ENCODE measurements at regions not wholly inside any gene's neighbourhood (a gene's known extent, or its start where the extent isn't known, plus 50 kb on each side); places are given as distances from the start of the nearest gene placed in this dataset.

DNA sequence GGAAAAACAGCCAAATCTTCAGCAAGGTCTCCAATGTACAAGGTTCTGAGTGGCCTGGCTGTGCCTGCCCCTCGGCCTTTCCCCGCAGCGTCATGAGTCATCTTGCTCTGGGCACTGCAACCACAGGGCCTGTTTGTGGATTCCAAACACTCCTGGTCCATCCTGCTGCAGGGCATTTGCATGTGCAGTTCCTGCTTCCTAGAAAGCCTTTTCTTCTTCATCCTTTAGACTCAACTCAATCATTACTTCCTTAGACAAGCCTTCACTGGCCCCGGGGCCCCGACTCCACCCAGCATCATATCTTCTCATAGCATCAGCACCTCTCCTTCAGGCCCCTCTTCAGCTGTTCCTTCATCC, 101.8 kb upstream of the EGLN3 start (continued):
- TF ChIP-seq, protein P1, sequence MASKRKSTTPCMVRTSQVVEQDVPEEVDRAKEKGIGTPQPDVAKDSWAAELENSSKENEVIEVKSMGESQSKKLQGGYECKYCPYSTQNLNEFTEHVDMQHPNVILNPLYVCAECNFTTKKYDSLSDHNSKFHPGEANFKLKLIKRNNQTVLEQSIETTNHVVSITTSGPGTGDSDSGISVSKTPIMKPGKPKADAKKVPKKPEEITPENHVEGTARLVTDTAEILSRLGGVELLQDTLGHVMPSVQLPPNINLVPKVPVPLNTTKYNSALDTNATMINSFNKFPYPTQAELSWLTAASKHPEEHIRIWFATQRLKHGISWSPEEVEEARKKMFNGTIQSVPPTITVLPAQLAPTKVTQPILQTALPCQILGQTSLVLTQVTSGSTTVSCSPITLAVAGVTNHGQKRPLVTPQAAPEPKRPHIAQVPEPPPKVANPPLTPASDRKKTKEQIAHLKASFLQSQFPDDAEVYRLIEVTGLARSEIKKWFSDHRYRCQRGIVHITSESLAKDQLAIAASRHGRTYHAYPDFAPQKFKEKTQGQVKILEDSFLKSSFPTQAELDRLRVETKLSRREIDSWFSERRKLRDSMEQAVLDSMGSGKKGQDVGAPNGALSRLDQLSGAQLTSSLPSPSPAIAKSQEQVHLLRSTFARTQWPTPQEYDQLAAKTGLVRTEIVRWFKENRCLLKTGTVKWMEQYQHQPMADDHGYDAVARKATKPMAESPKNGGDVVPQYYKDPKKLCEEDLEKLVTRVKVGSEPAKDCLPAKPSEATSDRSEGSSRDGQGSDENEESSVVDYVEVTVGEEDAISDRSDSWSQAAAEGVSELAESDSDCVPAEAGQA (IDR thresholded peaks at IDR 0.05; ENCODE audit: low read depth): 0 out of 2 replicates have a peak, but pooled peaks have one; percentile 31
- TF ChIP-seq, protein P1 (CRISPR knock-in tag; IDR thresholded peaks at IDR 0.05; ENCODE audit: borderline replicate concordance): no peak
- no peak for TF ChIP-seq TGIF2 (CRISPR knock-in tag; IDR thresholded peaks at IDR 0.05)
- no peak for TF ChIP-seq CBX2 (IDR thresholded peaks at IDR 0.05; ENCODE audit: low read depth, low read length)
- TF ChIP-seq CBX2 (CRISPR knock-in tag; IDR thresholded peaks at IDR 0.05; ENCODE audit: low read depth): no peak
- 0 out of 2 replicates have a peak, but pooled peaks have one; percentile 6 for TF ChIP-seq NCOR1 (IDR thresholded peaks at IDR 0.05; ENCODE audit: borderline replicate concordance, low read length)
- no peak for TF ChIP-seq ZNF44 (CRISPR knock-in tag; IDR thresholded peaks at IDR 0.05)
- TF ChIP-seq, protein P2, sequence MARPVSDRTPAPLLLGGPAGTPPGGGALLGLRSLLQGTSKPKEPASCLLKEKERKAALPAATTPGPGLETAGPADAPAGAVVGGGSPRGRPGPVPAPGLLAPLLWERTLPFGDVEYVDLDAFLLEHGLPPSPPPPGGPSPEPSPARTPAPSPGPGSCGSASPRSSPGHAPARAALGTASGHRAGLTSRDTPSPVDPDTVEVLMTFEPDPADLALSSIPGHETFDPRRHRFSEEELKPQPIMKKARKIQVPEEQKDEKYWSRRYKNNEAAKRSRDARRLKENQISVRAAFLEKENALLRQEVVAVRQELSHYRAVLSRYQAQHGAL (CRISPR knock-in tag; IDR thresholded peaks at IDR 0.05; ENCODE audit: not compliant biosample characterization): no peak
- TF ChIP-seq ARNT2 (CRISPR knock-in tag; IDR thresholded peaks at IDR 0.05; ENCODE audit: low read depth): no peak
- no peak for TF ChIP-seq PRMT3 (CRISPR knock-in tag; IDR thresholded peaks at IDR 0.05; ENCODE audit: borderline replicate concordance, low read depth)
- TF ChIP-seq RBAK (CRISPR knock-in tag; IDR thresholded peaks at IDR 0.05): no peak
- TF ChIP-seq NFE2L2 (IDR thresholded peaks at IDR 0.05; ENCODE audit: low read length): no peak
- TF ChIP-seq ZNF557 (CRISPR knock-in tag; IDR thresholded peaks at IDR 0.05): no peak
- no peak for TF ChIP-seq CCDC6 (CRISPR knock-in tag; IDR thresholded peaks at IDR 0.05)
- TF ChIP-seq, protein P3, sequence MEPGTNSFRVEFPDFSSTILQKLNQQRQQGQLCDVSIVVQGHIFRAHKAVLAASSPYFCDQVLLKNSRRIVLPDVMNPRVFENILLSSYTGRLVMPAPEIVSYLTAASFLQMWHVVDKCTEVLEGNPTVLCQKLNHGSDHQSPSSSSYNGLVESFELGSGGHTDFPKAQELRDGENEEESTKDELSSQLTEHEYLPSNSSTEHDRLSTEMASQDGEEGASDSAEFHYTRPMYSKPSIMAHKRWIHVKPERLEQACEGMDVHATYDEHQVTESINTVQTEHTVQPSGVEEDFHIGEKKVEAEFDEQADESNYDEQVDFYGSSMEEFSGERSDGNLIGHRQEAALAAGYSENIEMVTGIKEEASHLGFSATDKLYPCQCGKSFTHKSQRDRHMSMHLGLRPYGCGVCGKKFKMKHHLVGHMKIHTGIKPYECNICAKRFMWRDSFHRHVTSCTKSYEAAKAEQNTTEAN (CRISPR knock-in tag; conservative IDR thresholded peaks at IDR 0.05): no peak
- TF ChIP-seq ZNF558 (CRISPR knock-in tag; IDR thresholded peaks at IDR 0.05; ENCODE audit: borderline replicate concordance): no peak
- TF ChIP-seq, protein P4, sequence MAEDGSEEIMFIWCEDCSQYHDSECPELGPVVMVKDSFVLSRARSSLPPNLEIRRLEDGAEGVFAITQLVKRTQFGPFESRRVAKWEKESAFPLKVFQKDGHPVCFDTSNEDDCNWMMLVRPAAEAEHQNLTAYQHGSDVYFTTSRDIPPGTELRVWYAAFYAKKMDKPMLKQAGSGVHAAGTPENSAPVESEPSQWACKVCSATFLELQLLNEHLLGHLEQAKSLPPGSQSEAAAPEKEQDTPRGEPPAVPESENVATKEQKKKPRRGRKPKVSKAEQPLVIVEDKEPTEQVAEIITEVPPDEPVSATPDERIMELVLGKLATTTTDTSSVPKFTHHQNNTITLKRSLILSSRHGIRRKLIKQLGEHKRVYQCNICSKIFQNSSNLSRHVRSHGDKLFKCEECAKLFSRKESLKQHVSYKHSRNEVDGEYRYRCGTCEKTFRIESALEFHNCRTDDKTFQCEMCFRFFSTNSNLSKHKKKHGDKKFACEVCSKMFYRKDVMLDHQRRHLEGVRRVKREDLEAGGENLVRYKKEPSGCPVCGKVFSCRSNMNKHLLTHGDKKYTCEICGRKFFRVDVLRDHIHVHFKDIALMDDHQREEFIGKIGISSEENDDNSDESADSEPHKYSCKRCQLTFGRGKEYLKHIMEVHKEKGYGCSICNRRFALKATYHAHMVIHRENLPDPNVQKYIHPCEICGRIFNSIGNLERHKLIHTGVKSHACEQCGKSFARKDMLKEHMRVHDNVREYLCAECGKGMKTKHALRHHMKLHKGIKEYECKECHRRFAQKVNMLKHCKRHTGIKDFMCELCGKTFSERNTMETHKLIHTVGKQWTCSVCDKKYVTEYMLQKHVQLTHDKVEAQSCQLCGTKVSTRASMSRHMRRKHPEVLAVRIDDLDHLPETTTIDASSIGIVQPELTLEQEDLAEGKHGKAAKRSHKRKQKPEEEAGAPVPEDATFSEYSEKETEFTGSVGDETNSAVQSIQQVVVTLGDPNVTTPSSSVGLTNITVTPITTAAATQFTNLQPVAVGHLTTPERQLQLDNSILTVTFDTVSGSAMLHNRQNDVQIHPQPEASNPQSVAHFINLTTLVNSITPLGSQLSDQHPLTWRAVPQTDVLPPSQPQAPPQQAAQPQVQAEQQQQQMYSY (CRISPR knock-in tag; IDR thresholded peaks at IDR 0.05): no peak
- TF ChIP-seq, protein P5, sequence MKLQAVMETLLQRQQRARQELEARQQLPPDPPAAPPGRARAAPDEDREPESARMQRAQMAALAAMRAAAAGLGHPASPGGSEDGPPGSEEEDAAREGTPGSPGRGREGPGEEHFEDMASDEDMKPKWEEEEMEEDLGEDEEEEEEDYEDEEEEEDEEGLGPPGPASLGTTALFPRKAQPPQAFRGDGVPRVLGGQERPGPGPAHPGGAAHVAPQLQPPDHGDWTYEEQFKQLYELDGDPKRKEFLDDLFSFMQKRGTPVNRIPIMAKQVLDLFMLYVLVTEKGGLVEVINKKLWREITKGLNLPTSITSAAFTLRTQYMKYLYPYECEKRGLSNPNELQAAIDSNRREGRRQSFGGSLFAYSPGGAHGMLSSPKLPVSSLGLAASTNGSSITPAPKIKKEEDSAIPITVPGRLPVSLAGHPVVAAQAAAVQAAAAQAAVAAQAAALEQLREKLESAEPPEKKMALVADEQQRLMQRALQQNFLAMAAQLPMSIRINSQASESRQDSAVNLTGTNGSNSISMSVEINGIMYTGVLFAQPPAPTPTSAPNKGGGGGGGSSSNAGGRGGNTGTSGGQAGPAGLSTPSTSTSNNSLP (IDR thresholded peaks at IDR 0.05; ENCODE audit: low read depth, low read length): 0 out of 2 replicates have a peak, but pooled peaks have one; percentile 48

All from HepG2 (cell line).